GM13977 (cell line): ENCODE measurements at regions not wholly inside any gene's neighbourhood (a gene's known extent, or its start where the extent isn't known, plus 50 kb on each side); places are given as distances from the start of the nearest gene placed in this dataset.

Experiments
- DNase-seq: peaks from one replicate; pipeline ENCODE4 v3.0.0; 2012; ENCODE audit warnings: low spot score
- in situ Hi-C: fragments of 300-500 bp; cut with MboI; formaldehyde crosslinking; loops from one replicate; pipeline ENCODE4 v1.12.0; 2022; ENCODE audit warnings: low sequenced_read_pairs, low pct_unique_long_range_greater_than_20kb, mixed read lengths, inconsistent platforms; ENCODE audit not compliant: unreplicated experiment
- TF ChIP-seq, protein P1 (sequence below): IDR thresholded peaks from 2 replicates; pipeline ENCODE4 v1.5.1; 2012; ENCODE audit warnings: mild to moderate bottlenecking, control low read depth; ENCODE audit not compliant: insufficient read depth; ENCODE audit errors: extremely low read depth, missing control alignments

DNA sequence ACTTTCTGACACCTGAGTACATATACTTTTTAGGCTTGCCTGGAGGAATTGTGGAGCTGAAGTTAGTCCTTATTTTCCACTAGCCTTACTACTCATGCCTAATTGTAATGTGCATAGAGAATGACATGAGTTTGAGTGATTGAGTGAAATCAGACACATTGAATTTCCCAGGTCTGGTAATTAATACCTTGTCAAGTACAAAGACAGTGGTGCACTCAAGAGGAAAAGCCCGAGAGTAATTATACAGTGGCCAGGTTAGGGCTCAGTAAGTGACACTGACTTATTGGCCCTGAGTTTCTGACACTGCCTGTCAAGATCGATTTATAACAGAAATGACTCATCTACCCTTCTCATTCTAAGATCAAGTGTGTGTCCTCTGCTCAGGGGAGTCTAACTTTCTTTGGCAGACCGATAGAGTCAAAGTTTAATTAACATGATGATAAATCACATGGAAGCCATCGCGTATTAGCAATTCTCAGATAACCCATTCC is 288.3 kb downstream of the TPBG start:
- no peak for DNase-seq
- in situ Hi-C loops, result no loop called here
- TF ChIP-seq, protein P1, sequence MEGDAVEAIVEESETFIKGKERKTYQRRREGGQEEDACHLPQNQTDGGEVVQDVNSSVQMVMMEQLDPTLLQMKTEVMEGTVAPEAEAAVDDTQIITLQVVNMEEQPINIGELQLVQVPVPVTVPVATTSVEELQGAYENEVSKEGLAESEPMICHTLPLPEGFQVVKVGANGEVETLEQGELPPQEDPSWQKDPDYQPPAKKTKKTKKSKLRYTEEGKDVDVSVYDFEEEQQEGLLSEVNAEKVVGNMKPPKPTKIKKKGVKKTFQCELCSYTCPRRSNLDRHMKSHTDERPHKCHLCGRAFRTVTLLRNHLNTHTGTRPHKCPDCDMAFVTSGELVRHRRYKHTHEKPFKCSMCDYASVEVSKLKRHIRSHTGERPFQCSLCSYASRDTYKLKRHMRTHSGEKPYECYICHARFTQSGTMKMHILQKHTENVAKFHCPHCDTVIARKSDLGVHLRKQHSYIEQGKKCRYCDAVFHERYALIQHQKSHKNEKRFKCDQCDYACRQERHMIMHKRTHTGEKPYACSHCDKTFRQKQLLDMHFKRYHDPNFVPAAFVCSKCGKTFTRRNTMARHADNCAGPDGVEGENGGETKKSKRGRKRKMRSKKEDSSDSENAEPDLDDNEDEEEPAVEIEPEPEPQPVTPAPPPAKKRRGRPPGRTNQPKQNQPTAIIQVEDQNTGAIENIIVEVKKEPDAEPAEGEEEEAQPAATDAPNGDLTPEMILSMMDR, result no peak

DNA sequence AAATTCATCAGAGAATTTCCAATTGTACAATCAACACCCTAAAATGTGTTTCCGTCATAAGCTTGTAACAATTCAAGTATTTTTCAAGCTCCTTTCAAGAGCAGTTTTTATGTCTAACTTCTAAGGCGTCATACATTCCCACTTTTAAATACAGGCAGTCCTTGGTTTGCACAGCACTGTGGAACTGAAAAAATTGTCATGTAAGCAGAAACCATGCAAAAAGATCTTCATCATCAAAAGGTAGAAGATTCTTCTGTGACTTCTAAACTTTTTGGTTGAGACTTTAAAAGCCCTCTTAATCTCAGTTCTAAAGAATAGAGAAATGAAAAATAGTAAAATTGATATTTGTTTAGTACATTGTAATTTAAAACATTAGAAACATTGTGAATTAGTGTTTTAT is 315.6 kb downstream of the TPBG start:
- in situ Hi-C loops, result no loop called here
- TF ChIP-seq, protein P1, result no peak
- no peak for DNase-seq

DNA sequence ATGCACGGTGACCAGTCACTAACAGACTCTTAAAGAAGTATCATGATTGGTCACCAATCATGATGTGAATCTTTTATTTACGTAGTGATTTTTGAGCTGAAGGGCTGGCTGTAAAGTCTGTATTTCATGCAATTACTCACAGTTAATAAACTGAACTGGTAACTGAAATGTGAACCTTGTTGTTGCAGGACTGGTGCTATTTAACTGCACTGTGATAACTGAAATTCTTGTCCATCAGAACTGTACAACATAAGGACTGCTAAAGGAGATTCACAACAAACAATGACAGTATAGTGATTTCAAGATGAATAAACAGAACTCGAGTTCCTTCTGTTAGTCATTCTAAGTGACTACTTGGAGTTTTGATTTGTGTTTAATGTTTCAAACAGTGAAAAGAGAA is 316.6 kb downstream of the TPBG start:
- in situ Hi-C loops, result no loop called here
- no peak for DNase-seq
- TF ChIP-seq, protein P1, result no peak

DNA sequence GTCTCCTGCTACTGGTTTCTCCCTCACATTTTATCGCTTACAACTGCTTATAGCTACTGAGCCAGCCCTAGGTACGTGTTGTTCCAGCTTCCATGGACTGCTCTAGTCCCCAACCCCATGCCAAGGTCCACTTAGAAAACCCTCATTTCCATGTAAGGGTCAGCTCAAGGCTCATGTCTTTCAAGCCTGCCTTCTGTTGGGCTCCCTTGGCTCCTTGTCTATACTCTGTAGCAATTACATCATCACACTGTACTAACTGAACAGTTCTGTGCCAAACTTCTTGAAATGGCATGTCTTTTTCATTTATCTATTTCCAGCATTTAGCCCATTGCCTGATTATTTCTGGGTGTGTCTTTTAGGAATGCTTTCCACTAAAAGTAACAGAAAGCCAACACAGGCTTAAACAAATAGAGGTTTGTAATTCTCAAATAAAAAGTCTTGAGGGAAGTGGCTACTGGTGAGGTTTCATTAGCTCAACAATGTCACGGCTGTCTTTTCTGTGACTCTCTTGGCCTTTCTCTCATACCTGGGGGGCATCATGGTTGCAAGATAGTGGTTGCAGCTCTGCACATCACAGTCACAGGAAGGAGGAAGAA is 317.6 kb downstream of the TPBG start:
- in situ Hi-C loops, result no loop called here
- DNase-seq, result no peak
- TF ChIP-seq, protein P1, result no peak

DNA sequence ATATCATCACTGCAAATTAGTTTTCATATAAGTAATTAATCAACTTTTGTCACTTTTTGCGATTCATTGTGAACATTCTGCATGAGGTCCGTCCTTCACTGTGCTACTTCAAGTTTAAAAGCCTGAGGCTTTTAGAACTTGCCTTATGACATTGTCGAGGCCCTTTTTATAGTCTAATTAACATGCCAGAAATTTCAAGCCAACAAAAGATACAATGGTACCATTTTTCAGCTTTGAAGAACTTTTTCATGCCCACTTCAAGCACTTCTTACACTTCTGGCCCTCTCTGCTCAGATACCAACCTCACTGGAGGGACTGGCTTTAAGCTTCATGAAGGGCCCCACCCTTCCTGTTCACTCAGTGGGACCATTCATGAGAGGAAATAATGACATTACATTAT is 323.1 kb downstream of the TPBG start:
- no peak for DNase-seq
- TF ChIP-seq, protein P1, result no peak
- in situ Hi-C loops, result no loop called here

GRCh38 chr6:82687855-82688254 is 324.2 kb downstream of the TPBG start:
- TF ChIP-seq, protein P1, result no peak
- DNase-seq, result no peak
- in situ Hi-C loops, result no loop called here
